HG03571 (cell line): ENCODE measurements at regions not wholly inside any gene's neighbourhood (a gene's known extent, or its start where the extent isn't known, plus 50 kb on each side); places are given as distances from the start of the nearest gene placed in this dataset.

Experiments used
- ATAC-seq: cut with Tn5 transposase; IDR thresholded peaks from one replicate; pipeline ENCODE4 v1.9.1; 2021; ENCODE audit not compliant: unreplicated experiment

GRCh38 chr5:42898760-42899159 lies 87.1 kb upstream of the SELENOP start:
- ATAC-seq: no peak

GRCh38 chr5:42896523-42896922 lies 84.8 kb upstream of the SELENOP start:
- no peak for ATAC-seq

GRCh38 chr5:42894057-42894456 lies 82.4 kb upstream of the SELENOP start:
- no peak for ATAC-seq

- peak; percentile 93 for ATAC-seq
Measured at GRCh38 chr5:42889311-42889933, 77.7 kb upstream of the SELENOP start.

GRCh38 chr5:42888771-42889170 lies 77.1 kb upstream of the SELENOP start:
- no peak for ATAC-seq

- no peak for ATAC-seq
Measured at GRCh38 chr5:42887575-42887974, 75.9 kb upstream of the SELENOP start.

GRCh38 chr5:42887097-42887496 lies 75.4 kb upstream of the SELENOP start:
- no peak for ATAC-seq

- ATAC-seq: no peak
Measured at GRCh38 chr5:42886635-42887034, 74.9 kb upstream of the SELENOP start.

GRCh38 chr5:42884326-42884725 lies 72.6 kb upstream of the SELENOP start:
- ATAC-seq: no peak

GRCh38 chr5:42881416-42882117 lies 69.9 kb upstream of the SELENOP start:
- no peak for ATAC-seq

- no peak for ATAC-seq
Measured at GRCh38 chr5:42880496-42881150, 68.9 kb upstream of the SELENOP start.

- no peak for ATAC-seq
Measured at GRCh38 chr5:42879291-42879690, 67.6 kb upstream of the SELENOP start.

- no peak for ATAC-seq
Measured at GRCh38 chr5:42878550-42878949, 66.9 kb upstream of the SELENOP start.

- ATAC-seq: no peak
Measured at GRCh38 chr5:42878041-42878440, 66.3 kb upstream of the SELENOP start.

- no peak for ATAC-seq
Measured at GRCh38 chr5:42877431-42877830, 65.7 kb upstream of the SELENOP start.

GRCh38 chr5:42876375-42876844 lies 64.7 kb upstream of the SELENOP start:
- ATAC-seq: no peak

- ATAC-seq: no peak
Measured at GRCh38 chr5:42875785-42876374, 64.2 kb upstream of the SELENOP start.

GRCh38 chr5:42875211-42875610 lies 63.5 kb upstream of the SELENOP start:
- ATAC-seq: no peak

GRCh38 chr5:42874621-42875198 lies 63.0 kb upstream of the SELENOP start:
- no peak for ATAC-seq

- no peak for ATAC-seq
Measured at GRCh38 chr5:42872865-42873264, 61.2 kb upstream of the SELENOP start.

- no peak for ATAC-seq
Measured at GRCh38 chr5:42870882-42871418, 59.3 kb upstream of the SELENOP start.
